Osteoblast (primary cell): ENCODE measurements at regions not wholly inside any gene's neighbourhood (a gene's known extent, or its start where the extent isn't known, plus 50 kb on each side); places are given as distances from the start of the nearest gene placed in this dataset.

Source experiments
- DNase-seq: peaks from one replicate; pipeline ENCODE4 v3.0.0; 2011; ENCODE audit warnings: low spot score, mixed read lengths; ENCODE audit not compliant: insufficient read length; ENCODE audit errors: missing footprints
- H2AFZ ChIP-seq: 2 replicates; pipeline ENCODE4 v1.6.0; 2011; ENCODE audit warnings: mild to moderate bottlenecking, low read length
- H3K27ac ChIP-seq: 2 replicates; pipeline ENCODE4 v1.5.1; 2011; ENCODE audit warnings: mild to moderate bottlenecking, low read depth, low read length, moderate library complexity
- H3K27me3 ChIP-seq: 2 replicates; pipeline ENCODE4 v1.6.0; 2012; ENCODE audit warnings: mild to moderate bottlenecking, control low read depth, inconsistent platforms, low read length, moderate library complexity; ENCODE audit not compliant: insufficient read depth
- H3K36me3 ChIP-seq: 2 replicates; pipeline ENCODE4 v1.5.1; 2011; ENCODE audit warnings: mild to moderate bottlenecking, low read length, control low read depth, moderate library complexity; ENCODE audit not compliant: insufficient read depth
- H3K4me1 ChIP-seq: 2 replicates; pipeline ENCODE4 v1.5.1; 2011; ENCODE audit warnings: mild to moderate bottlenecking, low read length, control low read depth, moderate library complexity; ENCODE audit not compliant: insufficient read depth
- H3K4me2 ChIP-seq: 2 replicates; pipeline ENCODE4 v1.6.0; 2011; ENCODE audit warnings: mild to moderate bottlenecking, low read length; ENCODE audit not compliant: insufficient read depth
- H3K4me3 ChIP-seq: fragments of 200-600 bp; sonication (generic); 3 replicates; pipeline ENCODE4 v1.5.1; 2012; ENCODE audit warnings: mild to moderate bottlenecking, low read length, inconsistent platforms; ENCODE audit not compliant: insufficient read depth
- H3K79me2 ChIP-seq: 2 replicates; pipeline ENCODE4 v1.6.0; 2012; ENCODE audit warnings: mild to moderate bottlenecking, low read length, control low read depth, inconsistent platforms; ENCODE audit not compliant: insufficient read depth
- H3K9me3 ChIP-seq: 2 replicates; pipeline ENCODE4 v1.5.1; 2011; ENCODE audit warnings: low read depth, low read length, control low read depth
- H4K20me1 ChIP-seq: 2 replicates; pipeline ENCODE4 v1.6.0; 2012; ENCODE audit warnings: mild to moderate bottlenecking, low read length, control low read depth; ENCODE audit not compliant: insufficient read depth
- TF ChIP-seq, protein P1 (sequence below): IDR thresholded peaks from 2 replicates; pipeline ENCODE4 v1.5.1; 2011; ENCODE audit warnings: mild to moderate bottlenecking, low read depth, low read length, moderate library complexity; ENCODE audit errors: extremely low read depth

DNA sequence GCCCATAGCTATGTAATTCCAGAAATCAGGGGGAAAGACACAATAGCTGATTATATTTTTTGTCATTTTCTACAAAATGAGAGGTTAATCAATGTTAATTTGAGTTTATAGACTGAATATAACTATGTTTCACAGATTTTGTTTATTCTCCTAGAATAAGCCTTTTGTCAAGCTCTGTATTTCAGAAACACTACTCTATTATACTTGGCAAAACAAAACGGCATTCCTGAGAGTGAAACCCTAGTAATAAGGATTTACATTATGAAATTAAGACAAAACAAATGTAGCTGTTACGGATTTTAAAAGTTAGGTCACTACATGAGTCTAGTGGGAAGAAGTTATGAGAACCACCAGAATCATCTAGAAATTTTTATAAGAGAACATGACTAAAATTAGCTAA is 334.2 kb downstream of the KLF12 start:
- no peaks in the 10 kb centered on the region for H3K9me3 ChIP-seq
- no peak overlapping the region for H2AFZ ChIP-seq
- TF ChIP-seq, protein P1, sequence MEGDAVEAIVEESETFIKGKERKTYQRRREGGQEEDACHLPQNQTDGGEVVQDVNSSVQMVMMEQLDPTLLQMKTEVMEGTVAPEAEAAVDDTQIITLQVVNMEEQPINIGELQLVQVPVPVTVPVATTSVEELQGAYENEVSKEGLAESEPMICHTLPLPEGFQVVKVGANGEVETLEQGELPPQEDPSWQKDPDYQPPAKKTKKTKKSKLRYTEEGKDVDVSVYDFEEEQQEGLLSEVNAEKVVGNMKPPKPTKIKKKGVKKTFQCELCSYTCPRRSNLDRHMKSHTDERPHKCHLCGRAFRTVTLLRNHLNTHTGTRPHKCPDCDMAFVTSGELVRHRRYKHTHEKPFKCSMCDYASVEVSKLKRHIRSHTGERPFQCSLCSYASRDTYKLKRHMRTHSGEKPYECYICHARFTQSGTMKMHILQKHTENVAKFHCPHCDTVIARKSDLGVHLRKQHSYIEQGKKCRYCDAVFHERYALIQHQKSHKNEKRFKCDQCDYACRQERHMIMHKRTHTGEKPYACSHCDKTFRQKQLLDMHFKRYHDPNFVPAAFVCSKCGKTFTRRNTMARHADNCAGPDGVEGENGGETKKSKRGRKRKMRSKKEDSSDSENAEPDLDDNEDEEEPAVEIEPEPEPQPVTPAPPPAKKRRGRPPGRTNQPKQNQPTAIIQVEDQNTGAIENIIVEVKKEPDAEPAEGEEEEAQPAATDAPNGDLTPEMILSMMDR: no peak
- peaks cover 56% of the 10 kb centered on the region for H3K79me2 ChIP-seq
- no peak overlapping the region for H3K4me3 ChIP-seq
- H3K27me3 ChIP-seq: no peaks in the 10 kb centered on the region
- DNase-seq: no peak
- no peak overlapping the region for H3K4me2 ChIP-seq
- no peak overlapping the region for H3K27ac ChIP-seq
- H4K20me1 ChIP-seq: peaks cover 13% of the 10 kb centered on the region
- H3K4me1 ChIP-seq: peaks cover 17% of the 10 kb centered on the region
- H3K36me3 ChIP-seq: peaks cover 2% of the 10 kb centered on the region

DNA sequence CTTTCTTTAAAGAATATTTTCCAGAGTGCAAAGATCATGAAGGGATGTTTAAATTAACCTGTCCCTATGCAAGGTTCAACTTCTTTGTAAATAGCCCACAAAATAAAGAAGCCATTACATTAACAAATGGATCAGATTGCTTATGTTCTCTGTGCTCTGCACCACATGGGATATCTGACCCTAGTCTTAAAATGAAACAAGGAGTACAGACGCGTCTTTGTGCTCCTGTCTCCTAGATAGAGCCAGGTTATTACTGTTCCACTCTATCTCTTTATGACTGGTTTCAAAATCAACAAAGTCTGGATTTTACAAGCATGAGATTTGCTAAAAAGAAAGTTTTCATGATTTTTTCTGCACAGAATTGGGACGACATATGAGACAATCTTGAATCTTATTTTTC is 339.4 kb downstream of the KLF12 start:
- Histone ChIP-seq H3K4me2 (no peak overlapping the region), H3K36me3 (peaks cover 5% of the 10 kb centered on the region), H4K20me1 (peaks cover 3% of the 10 kb centered on the region), H2AFZ (no peak overlapping the region), H3K27ac (no peak overlapping the region), H3K79me2 (peaks cover 59% of the 10 kb centered on the region), H3K9me3 (no peaks in the 10 kb centered on the region), H3K27me3 (no peaks in the 10 kb centered on the region), H3K4me3 (no peak overlapping the region), H3K4me1 (no peaks in the 10 kb centered on the region)
- DNase-seq: no peak
- TF ChIP-seq, protein P1: no peak

DNA sequence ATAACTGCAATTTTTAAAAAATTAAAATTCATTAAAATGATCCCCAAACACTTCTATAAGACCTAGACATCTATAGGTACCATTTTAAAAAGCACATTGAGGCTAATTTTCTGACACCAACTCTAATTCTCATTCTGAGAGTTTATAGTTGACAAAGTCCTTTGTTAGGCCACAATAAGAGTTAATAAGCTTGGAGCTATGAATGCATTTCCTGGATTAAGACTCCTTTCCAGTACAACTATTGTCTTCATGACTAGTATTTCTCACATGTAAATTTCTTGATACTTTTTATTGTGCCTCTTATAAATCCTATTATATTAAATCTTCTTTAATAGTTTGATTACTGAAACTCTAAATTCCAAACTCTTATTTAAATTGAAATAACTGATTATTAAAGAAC is 340.8 kb downstream of the KLF12 start:
- no peak overlapping the region for H3K4me2 ChIP-seq
- H3K4me3 ChIP-seq: no peak overlapping the region
- no peak overlapping the region for H3K27ac ChIP-seq

DNA sequence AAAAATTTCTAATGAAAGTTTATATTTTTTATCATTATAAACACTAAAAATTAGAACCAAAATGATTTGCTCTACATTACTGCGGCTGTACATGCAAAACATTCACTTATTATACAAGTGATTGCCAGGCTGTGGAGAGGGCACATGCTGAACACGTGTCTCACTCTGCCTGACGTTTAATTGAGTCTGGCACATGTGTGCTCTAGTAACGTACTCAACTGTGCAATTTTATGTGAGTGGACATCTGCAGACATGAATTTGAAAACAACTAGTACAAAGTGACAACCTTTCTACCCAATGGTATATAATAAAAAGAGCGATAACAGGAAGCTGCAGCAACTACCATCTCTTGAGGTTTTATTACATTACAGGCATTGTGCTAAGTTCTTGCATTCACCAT is 341.4 kb downstream of the KLF12 start:
- Histone ChIP-seq H3K4me1 (no peaks in the 10 kb centered on the region), H2AFZ (no peak overlapping the region), H3K27ac (no peak overlapping the region), H3K9me3 (no peaks in the 10 kb centered on the region), H3K4me2 (no peak overlapping the region), H3K4me3 (no peak overlapping the region), H3K27me3 (no peaks in the 10 kb centered on the region), H4K20me1 (peaks cover 6% of the 10 kb centered on the region), H3K36me3 (peaks cover 3% of the 10 kb centered on the region), H3K79me2 (peaks cover 52% of the 10 kb centered on the region)
- TF ChIP-seq, protein P1: no peak
- no peak for DNase-seq

More for the DNA sequence above, 340.8 kb downstream of the KLF12 start:
- peaks cover 6% of the 10 kb centered on the region for H4K20me1 ChIP-seq
- no peak for DNase-seq
- TF ChIP-seq, protein P1: no peak
- H3K4me1 ChIP-seq: no peaks in the 10 kb centered on the region
- H3K9me3 ChIP-seq: no peaks in the 10 kb centered on the region
- H3K27me3 ChIP-seq: no peaks in the 10 kb centered on the region
- H3K79me2 ChIP-seq: peaks cover 56% of the 10 kb centered on the region
- H2AFZ ChIP-seq: no peak overlapping the region
- H3K36me3 ChIP-seq: peaks cover 3% of the 10 kb centered on the region
